ENCODE measurements at regions not wholly inside any gene's neighbourhood (a gene's known extent, or its start where the extent isn't known, plus 50 kb on each side); places are given as distances from the start of the nearest gene placed in this dataset.

DNA sequence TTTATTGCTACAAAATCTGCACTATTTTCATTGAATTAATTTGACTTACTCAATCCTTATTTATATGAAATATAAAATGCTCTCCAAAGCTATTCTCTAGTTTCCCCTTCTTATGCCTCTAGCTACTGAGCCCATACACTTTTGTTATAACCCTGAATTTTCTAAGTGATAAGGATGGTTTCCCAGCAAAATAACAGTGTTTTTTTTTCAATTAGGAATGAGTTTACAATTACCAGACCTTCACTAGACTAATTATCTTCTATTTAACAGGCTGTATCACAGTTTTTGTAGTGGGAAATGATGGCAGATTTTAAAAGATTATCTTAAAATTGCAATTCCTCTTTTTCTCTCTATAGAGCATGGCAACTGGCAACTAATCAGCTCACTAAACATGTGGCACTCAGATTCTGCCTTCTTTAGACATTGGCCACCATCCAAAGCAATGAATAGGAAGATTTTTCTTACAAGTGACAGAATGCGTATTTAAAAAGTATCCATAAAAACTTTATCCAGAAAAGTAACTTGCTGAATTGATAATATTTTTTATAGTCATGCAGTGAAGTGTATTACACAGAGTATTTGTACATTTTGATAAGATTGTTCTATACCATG is 585.7 kb upstream of the ZNF608 start:
- CTCF ChIA-PET (ENCODE audit: low intra/inter-chr PET ratio, low total read pairs): no interaction called here

More for the DNA sequence above, 585.7 kb upstream of the ZNF608 start:
- ATAC-seq: no peak
- no peak for DNase-seq (ENCODE audit: low spot score)
- H3K79me2 ChIP-seq (ENCODE audit: insufficient read depth, low read length): no peaks in the 10 kb centered on the region
- no peaks in the 10 kb centered on the region for H3K4me1 ChIP-seq (ENCODE audit: insufficient read depth, low read length)
- H3K4me3 ChIP-seq (replicated peaks in 1 of 3; ENCODE audit: insufficient read depth in 1 of 3, low read depth in 2 of 3, low read length in 3 of 3): no peak overlapping the region
- BruUV-seq (replicated peaks): no TSS peak
- H4K20me1 ChIP-seq (ENCODE audit: insufficient read depth, low read length): no peaks in the 10 kb centered on the region
- no peak for FAIRE-seq
- in situ Hi-C loops (cut with HindIII; ENCODE audit: extremely low pct_ligation_motif_present, low pct_unique_long_range_greater_than_20kb): no loop called here
- H3K9me3 ChIP-seq (ENCODE audit: low read length): no peaks in the 10 kb centered on the region
- POLR2A ChIA-PET: no interaction called here
- TF ChIP-seq ZNF441 (CRISPR knock-in tag; IDR thresholded peaks at IDR 0.05; ENCODE audit: borderline replicate concordance) (no peak), ZBTB21 (CRISPR knock-in tag; IDR thresholded peaks at IDR 0.05) (no peak), ZNF746 (CRISPR knock-in tag; IDR thresholded peaks at IDR 0.05) (no peak), ZNF850 (CRISPR knock-in tag; conservative IDR thresholded peaks at IDR 0.05) (no peak), SRF (IDR thresholded peaks at IDR 0.05; ENCODE audit: low read depth, low read length) (no peak), BRCA1 (CRISPR knock-in tag; IDR thresholded peaks at IDR 0.05) (no peak), SRSF9 (IDR thresholded peaks at IDR 0.05; ENCODE audit: borderline replicate concordance, insufficient read depth, low read depth, low read length, poor library complexity, severe bottlenecking) (no peak), ZNF678 (CRISPR knock-in tag; IDR thresholded peaks at IDR 0.05) (no peak), ZNF234 (CRISPR knock-in tag; conservative IDR thresholded peaks at IDR 0.05) (no peak)
- TF ChIP-seq, protein P1, sequence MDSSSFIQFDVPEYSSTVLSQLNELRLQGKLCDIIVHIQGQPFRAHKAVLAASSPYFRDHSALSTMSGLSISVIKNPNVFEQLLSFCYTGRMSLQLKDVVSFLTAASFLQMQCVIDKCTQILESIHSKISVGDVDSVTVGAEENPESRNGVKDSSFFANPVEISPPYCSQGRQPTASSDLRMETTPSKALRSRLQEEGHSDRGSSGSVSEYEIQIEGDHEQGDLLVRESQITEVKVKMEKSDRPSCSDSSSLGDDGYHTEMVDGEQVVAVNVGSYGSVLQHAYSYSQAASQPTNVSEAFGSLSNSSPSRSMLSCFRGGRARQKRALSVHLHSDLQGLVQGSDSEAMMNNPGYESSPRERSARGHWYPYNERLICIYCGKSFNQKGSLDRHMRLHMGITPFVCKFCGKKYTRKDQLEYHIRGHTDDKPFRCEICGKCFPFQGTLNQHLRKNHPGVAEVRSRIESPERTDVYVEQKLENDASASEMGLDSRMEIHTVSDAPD (CRISPR knock-in tag; IDR thresholded peaks at IDR 0.05): no peak
- TF ChIP-seq, protein P2, sequence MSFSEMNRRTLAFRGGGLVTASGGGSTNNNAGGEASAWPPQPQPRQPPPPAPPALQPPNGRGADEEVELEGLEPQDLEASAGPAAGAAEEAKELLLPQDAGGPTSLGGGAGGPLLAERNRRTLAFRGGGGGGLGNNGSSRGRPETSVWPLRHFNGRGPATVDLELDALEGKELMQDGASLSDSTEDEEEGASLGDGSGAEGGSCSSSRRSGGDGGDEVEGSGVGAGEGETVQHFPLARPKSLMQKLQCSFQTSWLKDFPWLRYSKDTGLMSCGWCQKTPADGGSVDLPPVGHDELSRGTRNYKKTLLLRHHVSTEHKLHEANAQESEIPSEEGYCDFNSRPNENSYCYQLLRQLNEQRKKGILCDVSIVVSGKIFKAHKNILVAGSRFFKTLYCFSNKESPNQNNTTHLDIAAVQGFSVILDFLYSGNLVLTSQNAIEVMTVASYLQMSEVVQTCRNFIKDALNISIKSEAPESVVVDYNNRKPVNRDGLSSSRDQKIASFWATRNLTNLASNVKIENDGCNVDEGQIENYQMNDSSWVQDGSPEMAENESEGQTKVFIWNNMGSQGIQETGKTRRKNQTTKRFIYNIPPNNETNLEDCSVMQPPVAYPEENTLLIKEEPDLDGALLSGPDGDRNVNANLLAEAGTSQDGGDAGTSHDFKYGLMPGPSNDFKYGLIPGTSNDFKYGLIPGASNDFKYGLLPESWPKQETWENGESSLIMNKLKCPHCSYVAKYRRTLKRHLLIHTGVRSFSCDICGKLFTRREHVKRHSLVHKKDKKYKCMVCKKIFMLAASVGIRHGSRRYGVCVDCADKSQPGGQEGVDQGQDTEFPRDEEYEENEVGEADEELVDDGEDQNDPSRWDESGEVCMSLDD (CRISPR knock-in tag; IDR thresholded peaks at IDR 0.05; ENCODE audit: borderline replicate concordance): no peak
- TF ChIP-seq, protein P3, sequence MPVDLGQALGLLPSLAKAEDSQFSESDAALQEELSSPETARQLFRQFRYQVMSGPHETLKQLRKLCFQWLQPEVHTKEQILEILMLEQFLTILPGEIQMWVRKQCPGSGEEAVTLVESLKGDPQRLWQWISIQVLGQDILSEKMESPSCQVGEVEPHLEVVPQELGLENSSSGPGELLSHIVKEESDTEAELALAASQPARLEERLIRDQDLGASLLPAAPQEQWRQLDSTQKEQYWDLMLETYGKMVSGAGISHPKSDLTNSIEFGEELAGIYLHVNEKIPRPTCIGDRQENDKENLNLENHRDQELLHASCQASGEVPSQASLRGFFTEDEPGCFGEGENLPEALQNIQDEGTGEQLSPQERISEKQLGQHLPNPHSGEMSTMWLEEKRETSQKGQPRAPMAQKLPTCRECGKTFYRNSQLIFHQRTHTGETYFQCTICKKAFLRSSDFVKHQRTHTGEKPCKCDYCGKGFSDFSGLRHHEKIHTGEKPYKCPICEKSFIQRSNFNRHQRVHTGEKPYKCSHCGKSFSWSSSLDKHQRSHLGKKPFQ (CRISPR knock-in tag; IDR thresholded peaks at IDR 0.05; ENCODE audit: insufficient replicate concordance): no peak
- H2AFZ ChIP-seq (ENCODE audit: low read length): no peak overlapping the region
- H3K27me3 ChIP-seq (ENCODE audit: control insufficient read depth in 1 of 2, insufficient read depth in 2 of 2, low read length in 2 of 2): no peaks in the 10 kb centered on the region
- H3K4me2 ChIP-seq (ENCODE audit: low read depth, low read length): no peak overlapping the region
- intact Hi-C loops (cut with micrococcal nuclease; ENCODE audit: unreplicated experiment): no loop called here
- WGBS (ENCODE audit: low lambda C conversion rate): 10% methylated on average over 1 of the region's 1 CpG
- no peak overlapping the region for H3K27ac ChIP-seq (ENCODE audit: extremely low read length, insufficient read depth, low read length)
- no peaks in the 10 kb centered on the region for H3K36me3 ChIP-seq (replicated peaks in 1 of 2; ENCODE audit: control insufficient read depth in 1 of 2, insufficient read depth in 2 of 2, low read length in 2 of 2)
- no peak overlapping the region for H3K9ac ChIP-seq (ENCODE audit: insufficient read depth, low read depth, low read length)

Measured in HepG2 (cell line).